ENCODE measurements at regions not wholly inside any gene's neighbourhood (a gene's known extent, or its start where the extent isn't known, plus 50 kb on each side); places are given as distances from the start of the nearest gene placed in this dataset.

GRCh38 chr3:40980467-40980866, 218.8 kb upstream of the CTNNB1 start:
- TF ChIP-seq, protein P1, sequence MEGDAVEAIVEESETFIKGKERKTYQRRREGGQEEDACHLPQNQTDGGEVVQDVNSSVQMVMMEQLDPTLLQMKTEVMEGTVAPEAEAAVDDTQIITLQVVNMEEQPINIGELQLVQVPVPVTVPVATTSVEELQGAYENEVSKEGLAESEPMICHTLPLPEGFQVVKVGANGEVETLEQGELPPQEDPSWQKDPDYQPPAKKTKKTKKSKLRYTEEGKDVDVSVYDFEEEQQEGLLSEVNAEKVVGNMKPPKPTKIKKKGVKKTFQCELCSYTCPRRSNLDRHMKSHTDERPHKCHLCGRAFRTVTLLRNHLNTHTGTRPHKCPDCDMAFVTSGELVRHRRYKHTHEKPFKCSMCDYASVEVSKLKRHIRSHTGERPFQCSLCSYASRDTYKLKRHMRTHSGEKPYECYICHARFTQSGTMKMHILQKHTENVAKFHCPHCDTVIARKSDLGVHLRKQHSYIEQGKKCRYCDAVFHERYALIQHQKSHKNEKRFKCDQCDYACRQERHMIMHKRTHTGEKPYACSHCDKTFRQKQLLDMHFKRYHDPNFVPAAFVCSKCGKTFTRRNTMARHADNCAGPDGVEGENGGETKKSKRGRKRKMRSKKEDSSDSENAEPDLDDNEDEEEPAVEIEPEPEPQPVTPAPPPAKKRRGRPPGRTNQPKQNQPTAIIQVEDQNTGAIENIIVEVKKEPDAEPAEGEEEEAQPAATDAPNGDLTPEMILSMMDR (IDR thresholded peaks at IDR 0.05), result no peak
- no peak for TF ChIP-seq POLR2A (IDR thresholded peaks at IDR 0.05)

All from testis (tissue), 2 donors.